H1 (cell line): ENCODE measurements at regions not wholly inside any gene's neighbourhood (a gene's known extent, or its start where the extent isn't known, plus 50 kb on each side); places are given as distances from the start of the nearest gene placed in this dataset.

ENCODE experiments used
- CBX8 ChIP-seq: fragments of 300-800, 300-1000 bp; sonication (generic); IDR thresholded peaks from 2 replicates; pipeline ENCODE4 v1.7.1; 2016; ENCODE audit warnings: low read depth, low read length, borderline replicate concordance
- CHD1 ChIP-seq: IDR thresholded peaks from 2 replicates; pipeline ENCODE4 v1.6.1; 2012; ENCODE audit warnings: low read depth, low read length, improper control_type of control experiment
- EGR1 ChIP-seq: IDR thresholded peaks from 2 replicates; pipeline ENCODE4 v1.6.1; 2011; ENCODE audit warnings: low read depth, low read length, borderline replicate concordance
- EP300 ChIP-seq, 2 experiments: IDR thresholded peaks; 1 replicate in 1 of 2; 2 replicates in 1 of 2; pipeline ENCODE4 v1.6.1; 2011 to 2012; ENCODE audit warnings: low read depth in 2 of 2, low read length in 2 of 2, mild to moderate bottlenecking in 2 of 2, borderline replicate concordance in 1 of 2, inconsistent platforms in 1 of 2, moderate library complexity in 1 of 2
- HDAC2 ChIP-seq, 2 experiments: fragments of 300-600 bp in 1 of 2; sonication (generic) in 1 of 2; IDR thresholded peaks; 2 replicates each; pipeline ENCODE4 v1.6.1; 2011 to 2012; ENCODE audit warnings: low read depth in 2 of 2, low read length in 2 of 2, mild to moderate bottlenecking in 2 of 2, moderate library complexity in 2 of 2, borderline replicate concordance in 1 of 2, inconsistent platforms in 1 of 2
- POLR2A ChIP-seq, 2 experiments: IDR thresholded peaks; 1 replicate in 1 of 2; 2 replicates in 1 of 2; pipeline ENCODE4 v1.6.1; 2011; ENCODE audit warnings: low read depth in 2 of 2, low read length in 2 of 2, mild to moderate bottlenecking in 2 of 2; ENCODE audit errors: control extremely low read depth in 1 of 2
- POLR2AphosphoS5 ChIP-seq: IDR thresholded peaks from 2 replicates; pipeline ENCODE4 v1.6.1; 2011; ENCODE audit warnings: low read depth, low read length
- RAD21 ChIP-seq, 2 experiments: IDR thresholded peaks in 1 of 2; conservative IDR thresholded peaks in 1 of 2; 2 replicates each; pipeline ENCODE4 v1.6.1; 2011; ENCODE audit warnings: low read depth in 2 of 2, low read length in 2 of 2, improper control_type of control experiment in 1 of 2, inconsistent platforms in 1 of 2, mild to moderate bottlenecking in 1 of 2, moderate library complexity in 1 of 2
- RFX5 ChIP-seq: IDR thresholded peaks from 2 replicates; pipeline ENCODE4 v1.6.1; 2011; ENCODE audit warnings: low read depth, low read length, improper control_type of control experiment, borderline replicate concordance
- RXRA ChIP-seq: IDR thresholded peaks from 2 replicates; pipeline ENCODE4 v1.6.1; 2011; ENCODE audit warnings: low read depth, mild to moderate bottlenecking, low read length, moderate library complexity; ENCODE audit not compliant: insufficient read depth
- SP1 ChIP-seq: IDR thresholded peaks from 2 replicates; pipeline ENCODE4 v1.6.1; 2011; ENCODE audit warnings: low read depth, low read length
- TF ChIP-seq, protein P1 (sequence below), 3 experiments: IDR thresholded peaks; 1 replicate in 2 of 3; 2 replicates in 1 of 3; pipeline versions ENCODE4 v1.5.1 to v1.6.1; 2011; ENCODE audit warnings: low read length in 3 of 3, mild to moderate bottlenecking in 3 of 3, inconsistent platforms in 2 of 3, low read depth in 1 of 3, moderate library complexity in 1 of 3; ENCODE audit not compliant: insufficient read depth in 1 of 3; ENCODE audit errors: control extremely low read depth in 1 of 3
- TF ChIP-seq, protein P2 (sequence below): IDR thresholded peaks from 2 replicates; pipeline ENCODE4 v1.6.1; 2011; ENCODE audit warnings: low read length, improper control_type of control experiment

DNA sequence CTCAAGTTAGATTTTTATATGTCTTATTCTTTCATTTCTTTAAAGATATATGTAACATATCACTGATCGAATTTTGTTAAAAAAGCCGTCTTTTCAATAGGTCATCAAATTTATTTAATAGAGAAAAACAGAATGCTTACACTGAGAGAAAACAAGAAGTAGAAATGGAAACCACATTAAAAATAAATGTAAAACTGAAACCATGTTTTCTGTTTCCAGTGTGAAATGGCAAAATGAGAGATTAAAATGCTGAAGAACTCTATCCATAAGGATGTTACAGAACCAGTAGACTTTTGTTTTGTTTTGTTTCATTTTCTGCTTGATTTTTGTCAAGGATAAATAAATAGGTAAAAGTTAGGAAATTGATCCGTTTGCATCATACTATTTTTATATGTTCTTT, 210.1 kb downstream of the PRDM9 start:
- TF ChIP-seq SP1: no peak
- TF ChIP-seq, protein P1, sequence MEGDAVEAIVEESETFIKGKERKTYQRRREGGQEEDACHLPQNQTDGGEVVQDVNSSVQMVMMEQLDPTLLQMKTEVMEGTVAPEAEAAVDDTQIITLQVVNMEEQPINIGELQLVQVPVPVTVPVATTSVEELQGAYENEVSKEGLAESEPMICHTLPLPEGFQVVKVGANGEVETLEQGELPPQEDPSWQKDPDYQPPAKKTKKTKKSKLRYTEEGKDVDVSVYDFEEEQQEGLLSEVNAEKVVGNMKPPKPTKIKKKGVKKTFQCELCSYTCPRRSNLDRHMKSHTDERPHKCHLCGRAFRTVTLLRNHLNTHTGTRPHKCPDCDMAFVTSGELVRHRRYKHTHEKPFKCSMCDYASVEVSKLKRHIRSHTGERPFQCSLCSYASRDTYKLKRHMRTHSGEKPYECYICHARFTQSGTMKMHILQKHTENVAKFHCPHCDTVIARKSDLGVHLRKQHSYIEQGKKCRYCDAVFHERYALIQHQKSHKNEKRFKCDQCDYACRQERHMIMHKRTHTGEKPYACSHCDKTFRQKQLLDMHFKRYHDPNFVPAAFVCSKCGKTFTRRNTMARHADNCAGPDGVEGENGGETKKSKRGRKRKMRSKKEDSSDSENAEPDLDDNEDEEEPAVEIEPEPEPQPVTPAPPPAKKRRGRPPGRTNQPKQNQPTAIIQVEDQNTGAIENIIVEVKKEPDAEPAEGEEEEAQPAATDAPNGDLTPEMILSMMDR (IDR thresholded peaks at IDR 0.05; ENCODE audit: control extremely low read depth in 1 of 3, insufficient read depth in 1 of 3, low read depth in 1 of 3, low read length in 3 of 3): no peak
- TF ChIP-seq EP300 (IDR thresholded peaks at IDR 0.05; ENCODE audit: borderline replicate concordance in 1 of 2, low read depth in 2 of 2, low read length in 2 of 2): no peak
- TF ChIP-seq RFX5: no peak
- no peak for TF ChIP-seq CBX8
- TF ChIP-seq EGR1: no peak
- TF ChIP-seq RAD21 (IDR thresholded peaks at IDR 0.05 in 1 of 2, conservative IDR thresholded peaks at IDR 0.05 in 1 of 2; ENCODE audit: low read depth in 2 of 2, low read length in 2 of 2): no peak
- no peak for TF ChIP-seq CHD1
- no peak for TF ChIP-seq POLR2A (IDR thresholded peaks at IDR 0.05; ENCODE audit: control extremely low read depth in 1 of 2, low read depth in 2 of 2, low read length in 2 of 2)
- TF ChIP-seq RXRA: no peak
- TF ChIP-seq HDAC2 (IDR thresholded peaks at IDR 0.05; ENCODE audit: borderline replicate concordance in 1 of 2, low read depth in 2 of 2, low read length in 2 of 2): no peak
- no peak for TF ChIP-seq POLR2AphosphoS5
- TF ChIP-seq, protein P2, sequence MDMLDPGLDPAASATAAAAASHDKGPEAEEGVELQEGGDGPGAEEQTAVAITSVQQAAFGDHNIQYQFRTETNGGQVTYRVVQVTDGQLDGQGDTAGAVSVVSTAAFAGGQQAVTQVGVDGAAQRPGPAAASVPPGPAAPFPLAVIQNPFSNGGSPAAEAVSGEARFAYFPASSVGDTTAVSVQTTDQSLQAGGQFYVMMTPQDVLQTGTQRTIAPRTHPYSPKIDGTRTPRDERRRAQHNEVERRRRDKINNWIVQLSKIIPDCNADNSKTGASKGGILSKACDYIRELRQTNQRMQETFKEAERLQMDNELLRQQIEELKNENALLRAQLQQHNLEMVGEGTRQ: no peak
